ENCODE measurements at regions not wholly inside any gene's neighbourhood (a gene's known extent, or its start where the extent isn't known, plus 50 kb on each side); places are given as distances from the start of the nearest gene placed in this dataset.

DNA sequence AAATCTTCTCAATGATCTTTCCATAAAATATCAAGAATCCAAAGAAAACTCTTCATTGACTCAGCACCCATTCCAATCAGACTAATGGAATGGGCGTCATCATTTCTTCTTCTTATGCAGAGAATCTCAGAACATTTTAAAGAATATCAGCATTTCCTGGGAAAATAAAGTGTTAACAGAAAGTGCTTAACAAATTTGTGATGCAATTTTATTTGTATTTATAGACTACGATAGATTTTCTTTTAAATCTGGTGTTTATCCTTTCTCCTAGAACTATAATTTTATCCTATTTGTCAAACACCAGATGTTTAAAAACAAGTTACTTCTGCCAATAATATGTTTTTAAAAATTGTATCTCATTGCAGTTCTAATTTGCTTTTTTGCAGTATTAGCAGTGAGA, 330.7 kb downstream of the COL12A1 start:
- DNase-seq = no peak

GRCh38 chr6:74872754-74873476, 332.9 kb downstream of the COL12A1 start:
- no peak for DNase-seq

DNA sequence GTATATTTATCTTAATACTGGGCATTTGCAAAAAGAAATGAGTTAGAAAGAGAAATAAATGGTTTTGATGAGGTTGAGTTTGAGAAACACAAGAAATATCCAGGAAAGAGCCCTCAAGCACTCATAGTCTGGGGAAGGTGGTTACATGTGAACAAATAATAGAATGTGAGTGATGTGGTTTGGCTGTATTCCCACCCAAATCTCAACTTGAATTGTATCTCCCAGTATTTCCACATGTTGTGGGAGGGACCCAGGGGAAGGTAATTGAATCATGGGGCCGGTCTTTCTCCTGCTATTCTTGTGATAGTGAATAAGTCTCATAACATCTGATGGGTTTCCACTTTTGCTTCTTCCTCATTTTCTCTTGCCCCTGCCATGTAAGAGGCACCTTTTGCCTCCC, 334.1 kb downstream of the COL12A1 start:
- DNase-seq = no peak

DNA sequence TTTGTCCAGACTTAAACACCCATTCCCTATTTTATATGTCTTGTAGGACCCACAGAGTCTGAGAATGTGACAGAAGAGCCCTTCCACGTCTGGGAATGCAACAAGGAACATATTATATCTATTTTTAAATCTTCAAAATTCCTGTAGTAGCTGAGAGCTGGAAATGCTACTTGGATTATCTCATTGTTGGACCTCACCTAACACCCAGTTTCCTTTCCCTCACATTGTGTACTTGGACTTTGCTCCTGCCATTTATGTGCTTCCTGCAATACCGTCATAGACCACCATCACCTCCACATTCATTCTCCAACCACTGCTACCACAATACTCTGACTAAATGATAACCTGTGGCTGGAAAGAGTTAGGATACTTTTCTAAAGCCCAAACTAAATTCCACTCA, 335.4 kb downstream of the COL12A1 start:
- no peak for DNase-seq

- no peak for DNase-seq
Measured at GRCh38 chr6:74867291-74867690, 338.6 kb downstream of the COL12A1 start.

- no peak for DNase-seq
Measured at GRCh38 chr6:74863968-74864367, 341.9 kb downstream of the COL12A1 start.

- DNase-seq = no peak
Measured at GRCh38 chr6:74860456-74860855, 345.4 kb downstream of the COL12A1 start.

- no peak for DNase-seq
Measured at GRCh38 chr6:74857157-74857556, 348.7 kb downstream of the COL12A1 start.

DNA sequence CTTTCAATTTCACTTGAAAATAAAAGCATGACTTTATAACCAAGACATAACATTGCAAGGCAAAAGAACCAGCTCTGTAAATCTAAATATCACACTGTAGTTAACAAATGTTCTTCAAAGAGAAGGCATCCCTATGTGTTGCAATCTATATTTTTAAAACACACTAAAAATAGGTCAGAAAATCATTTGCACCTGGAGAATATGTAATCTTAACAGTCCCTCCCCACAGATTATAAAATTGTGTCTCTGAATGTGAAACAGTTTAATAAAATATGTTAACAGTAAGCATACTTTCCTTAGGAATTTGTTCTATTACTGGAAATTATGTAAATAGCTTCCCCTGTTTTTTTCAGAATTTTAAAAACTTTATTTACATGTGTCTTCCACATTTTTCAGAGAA, 351.9 kb downstream of the COL12A1 start:
- no peak for DNase-seq

- DNase-seq = no peak
Measured at GRCh38 chr6:74851596-74851995, 354.3 kb downstream of the COL12A1 start.

DNA sequence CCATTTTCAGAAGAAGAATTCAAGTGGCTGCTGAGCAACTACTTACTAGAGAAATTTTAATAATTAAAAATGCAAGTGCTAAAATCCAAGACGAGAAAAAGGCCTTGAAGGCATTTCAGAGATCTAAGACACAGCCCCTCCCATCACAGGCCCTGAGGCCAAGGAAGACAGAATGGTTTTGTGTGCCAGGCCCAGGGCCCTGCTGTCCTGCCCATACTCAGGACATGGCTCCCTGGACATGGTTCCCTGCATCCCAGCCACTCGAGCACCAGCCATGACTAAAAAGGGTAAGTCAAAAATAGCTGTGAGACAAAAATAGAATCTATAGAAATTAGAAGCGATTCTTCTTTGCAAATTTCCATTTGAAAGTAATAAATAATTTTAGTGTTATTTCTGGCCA, 364.9 kb downstream of the COL12A1 start:
- DNase-seq = no peak

DNA sequence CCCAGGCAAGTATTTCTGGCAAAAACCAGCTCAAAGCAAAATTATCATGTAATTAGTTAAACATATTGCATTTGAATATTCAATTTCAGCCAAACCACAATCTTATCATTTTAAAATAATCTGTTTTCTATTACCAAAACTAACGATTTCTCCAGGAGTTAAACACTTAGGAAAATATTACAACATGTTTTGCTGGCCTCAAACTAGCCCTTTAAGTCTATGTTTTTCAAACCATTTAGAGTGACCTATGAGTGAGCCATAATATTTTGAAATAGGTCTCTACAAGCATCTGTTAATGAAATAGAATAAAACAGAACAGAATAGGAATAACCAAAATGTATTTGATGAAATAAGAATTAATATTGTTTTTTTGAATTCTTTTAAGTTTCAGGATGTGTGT, 370.9 kb downstream of the COL12A1 start:
- DNase-seq = no peak

GRCh38 chr6:74826263-74826662, 379.6 kb downstream of the COL12A1 start:
- no peak for DNase-seq

DNA sequence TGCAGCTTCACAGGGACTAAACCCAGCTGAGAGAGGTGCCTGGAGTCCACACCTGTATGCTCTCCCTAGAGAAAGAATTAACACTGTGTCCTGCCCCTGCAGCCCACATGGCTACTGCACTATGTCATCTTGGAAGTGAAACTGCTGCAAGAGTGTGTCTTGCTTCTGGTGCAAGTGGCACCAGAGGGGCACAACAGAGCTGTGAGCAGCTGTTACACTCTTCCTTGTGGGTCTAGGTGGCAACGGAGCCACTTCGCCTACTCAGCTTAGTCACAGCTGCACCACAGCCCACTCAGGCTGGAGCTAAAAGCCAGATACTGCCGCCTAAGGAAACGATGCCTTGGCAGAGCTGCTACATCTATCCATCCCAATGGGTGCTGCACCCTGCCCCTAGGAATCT, 391.4 kb downstream of the COL12A1 start:
- DNase-seq = no peak

GRCh38 chr6:74807674-74808073, 398.2 kb downstream of the COL12A1 start:
- no peak for DNase-seq

DNA sequence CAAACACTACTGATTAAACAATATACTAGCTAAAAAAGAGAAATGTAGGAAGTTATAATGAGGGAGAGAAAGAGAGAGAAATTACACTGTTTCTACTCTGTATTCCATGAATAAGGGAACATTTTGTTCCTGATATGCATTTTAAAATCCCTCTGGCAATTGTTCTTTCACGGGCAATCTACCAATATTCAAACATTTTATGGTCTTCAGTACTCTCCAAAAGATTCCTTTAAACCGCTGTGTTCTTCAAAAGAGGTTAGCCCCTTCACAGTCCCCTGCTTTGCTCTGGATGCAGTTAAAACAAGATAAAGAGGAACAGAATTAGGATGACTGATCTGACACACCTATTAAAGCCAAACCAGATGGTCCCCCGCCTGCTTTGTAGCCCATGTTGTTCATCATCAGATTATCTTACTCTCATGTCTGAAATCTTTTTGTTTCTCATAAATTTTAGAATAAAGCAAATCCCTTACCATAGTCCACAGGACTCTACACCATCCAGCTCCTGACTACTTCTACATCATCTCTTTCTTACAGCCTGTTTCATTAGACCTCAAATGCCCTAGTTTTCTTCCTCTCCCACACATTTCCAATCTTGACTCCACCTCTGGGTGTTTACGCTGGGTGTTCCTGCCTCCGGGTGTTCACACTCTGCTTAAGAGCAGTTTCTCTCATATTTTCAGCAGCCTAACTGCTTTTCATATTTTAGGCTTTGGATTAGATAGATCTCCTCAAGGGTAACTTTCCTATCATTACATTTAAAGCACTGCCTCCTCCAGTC, 399.7 kb downstream of the COL12A1 start:
- no peak for DNase-seq

DNA sequence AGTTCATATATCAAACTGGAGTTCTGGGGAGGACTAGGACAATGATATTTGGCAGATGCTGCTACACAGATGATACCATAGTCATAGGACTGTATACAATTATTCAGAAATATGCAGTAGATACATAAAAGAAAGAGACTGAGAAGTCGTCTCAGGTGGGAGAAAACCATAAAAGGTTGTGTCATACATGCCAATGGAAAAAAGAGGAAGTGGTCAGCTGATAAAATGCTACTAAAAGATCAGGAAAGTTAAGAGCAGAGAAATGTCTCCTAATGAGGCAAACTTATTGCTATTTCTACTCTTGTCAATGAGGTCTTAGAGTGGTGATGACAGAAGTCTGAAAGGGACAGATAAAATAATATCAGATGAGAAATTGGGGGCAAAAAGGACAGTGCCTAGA, 407.6 kb downstream of the COL12A1 start:
- no peak for DNase-seq

- no peak for DNase-seq
Measured at GRCh38 chr6:74785236-74785635, 420.6 kb downstream of the COL12A1 start.

DNA sequence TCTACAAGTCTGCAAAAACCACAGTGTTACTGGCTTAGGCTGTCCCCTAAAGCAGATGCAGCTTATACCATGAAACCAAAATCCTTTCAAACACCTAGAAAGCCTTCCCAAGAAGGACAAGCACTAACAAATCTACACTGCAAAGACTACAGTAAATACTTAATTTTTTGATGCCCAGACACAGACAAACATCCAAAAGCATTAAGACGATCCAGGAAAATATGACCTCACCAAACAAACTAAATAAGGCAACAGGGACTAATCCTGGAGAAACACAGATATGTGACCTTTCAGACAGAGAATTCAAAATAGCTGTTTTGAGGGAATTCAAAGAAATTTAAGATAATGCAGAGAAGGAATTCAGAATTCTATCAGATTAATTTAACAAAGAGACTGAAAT, 423.5 kb downstream of the COL12A1 start:
- no peak for DNase-seq

DNA sequence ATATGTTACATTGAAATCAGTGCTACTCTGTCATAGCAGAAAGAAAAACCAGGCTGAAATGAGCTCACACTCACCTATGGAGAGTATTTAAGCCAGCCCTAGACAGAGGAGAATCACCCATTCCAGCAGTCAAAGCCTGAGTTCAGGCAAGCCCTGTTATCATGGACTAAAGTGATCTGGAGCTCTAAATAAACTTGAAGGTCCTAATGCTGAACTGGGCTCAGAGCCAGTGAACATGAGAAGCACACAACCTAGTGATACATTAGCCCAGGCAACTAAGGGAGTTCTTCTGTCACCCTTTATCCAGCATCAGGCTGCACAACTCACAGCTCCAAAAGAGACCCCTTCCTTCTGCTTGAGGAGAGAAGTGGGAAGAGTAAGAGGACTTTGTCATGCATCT, 425.0 kb downstream of the COL12A1 start:
- no peak for DNase-seq

GRCh38 chr6:74768738-74769137, 437.1 kb downstream of the COL12A1 start:
- DNase-seq = no peak

- no peak for DNase-seq
Measured at GRCh38 chr6:74768120-74768519, 437.7 kb downstream of the COL12A1 start.

- no peak for DNase-seq
Measured at GRCh38 chr6:74765486-74765885, 440.4 kb downstream of the COL12A1 start.

DNA sequence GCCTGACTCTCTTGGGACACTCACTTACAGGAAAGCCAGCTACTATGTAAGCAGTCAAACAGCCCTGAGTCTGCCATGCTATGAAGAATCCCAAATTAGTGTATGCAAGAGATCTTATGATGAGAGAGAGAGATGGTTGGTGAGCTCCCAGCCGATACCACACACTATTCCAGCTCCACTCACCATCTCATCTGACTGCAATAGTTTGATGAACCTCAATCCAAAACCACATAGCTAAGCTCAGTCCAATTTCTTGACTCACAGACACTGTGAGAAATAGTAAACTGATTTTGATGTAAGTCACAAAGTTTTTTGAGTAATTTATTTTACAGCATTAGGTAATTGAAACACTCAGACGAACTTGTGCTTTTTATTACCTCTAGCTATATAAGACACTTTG, 441.4 kb downstream of the COL12A1 start:
- no peak for DNase-seq

- no peak for DNase-seq
Measured at GRCh38 chr6:74762841-74763240, 443.0 kb downstream of the COL12A1 start.
